Activated T-cell treated with anti-CD3 and anti-CD28 coated beads, Interleukin-2, amount 50 U/mL, for 4 hours (primary cell): ENCODE measurements at regions not wholly inside any gene's neighbourhood (a gene's known extent, or its start where the extent isn't known, plus 50 kb on each side); places are given as distances from the start of the nearest gene placed in this dataset.

Experiments used
- ATAC-seq, 2 donors: fragments of 200-7000 bp; cut with Tn5 transposase; one replicate each; pipeline ENCODE4 v1.10.0; 2021
- DNase-seq: peaks from one replicate; pipeline ENCODE4 v3.0.0-alpha.2; 2020
- H3K27me3 Mint-ChIP-seq: one replicate; pipeline ENCODE4 v1.8.0; 2021; ENCODE audit warnings: low read depth, mixed read lengths
- H3K36me3 Mint-ChIP-seq: one replicate; pipeline ENCODE4 v1.8.0; 2022; ENCODE audit warnings: mixed read lengths; ENCODE audit not compliant: insufficient read depth
- H3K4me1 Mint-ChIP-seq: one replicate; pipeline ENCODE4 v1.8.0; 2021; ENCODE audit warnings: low read depth, mixed read lengths
- H3K4me3 Mint-ChIP-seq: one replicate; pipeline ENCODE4 v1.8.0; 2021; ENCODE audit warnings: mild to moderate bottlenecking, moderate library complexity, mixed read lengths
- H3K9me3 Mint-ChIP-seq: one replicate; pipeline ENCODE4 v1.8.0; 2021; ENCODE audit warnings: mixed read lengths

DNA sequence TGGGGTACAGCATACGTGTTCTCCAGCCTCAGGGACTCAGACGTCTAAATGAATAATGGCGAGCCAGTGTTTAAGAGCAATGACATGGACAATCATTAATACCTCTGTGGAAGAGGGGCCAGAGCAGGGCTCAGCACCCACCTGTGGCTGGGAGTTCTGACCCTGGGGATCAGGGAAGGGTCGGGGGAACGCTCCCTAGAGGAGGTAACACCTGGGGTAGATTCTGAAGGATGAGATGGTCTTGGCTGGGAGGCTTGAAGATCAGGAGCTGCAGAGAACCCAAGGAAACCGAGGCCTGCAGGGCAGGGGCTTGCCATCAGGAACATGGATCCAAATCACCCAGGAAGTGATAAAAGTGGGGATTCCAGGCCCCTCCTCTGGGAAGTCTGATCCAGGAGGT lies 138.2 kb upstream of the RUNX3 start:
- Mint-ChIP-seq H3K4me1 (peaks cover 26% of the 10 kb centered on the region), H3K9me3 (no peaks in the 10 kb centered on the region), H3K36me3 (no peaks in the 10 kb centered on the region), H3K27me3 (no peaks in the 10 kb centered on the region), H3K4me3 (no peak overlapping the region)
- DNase-seq (no peak), ATAC-seq (no peak)

DNA sequence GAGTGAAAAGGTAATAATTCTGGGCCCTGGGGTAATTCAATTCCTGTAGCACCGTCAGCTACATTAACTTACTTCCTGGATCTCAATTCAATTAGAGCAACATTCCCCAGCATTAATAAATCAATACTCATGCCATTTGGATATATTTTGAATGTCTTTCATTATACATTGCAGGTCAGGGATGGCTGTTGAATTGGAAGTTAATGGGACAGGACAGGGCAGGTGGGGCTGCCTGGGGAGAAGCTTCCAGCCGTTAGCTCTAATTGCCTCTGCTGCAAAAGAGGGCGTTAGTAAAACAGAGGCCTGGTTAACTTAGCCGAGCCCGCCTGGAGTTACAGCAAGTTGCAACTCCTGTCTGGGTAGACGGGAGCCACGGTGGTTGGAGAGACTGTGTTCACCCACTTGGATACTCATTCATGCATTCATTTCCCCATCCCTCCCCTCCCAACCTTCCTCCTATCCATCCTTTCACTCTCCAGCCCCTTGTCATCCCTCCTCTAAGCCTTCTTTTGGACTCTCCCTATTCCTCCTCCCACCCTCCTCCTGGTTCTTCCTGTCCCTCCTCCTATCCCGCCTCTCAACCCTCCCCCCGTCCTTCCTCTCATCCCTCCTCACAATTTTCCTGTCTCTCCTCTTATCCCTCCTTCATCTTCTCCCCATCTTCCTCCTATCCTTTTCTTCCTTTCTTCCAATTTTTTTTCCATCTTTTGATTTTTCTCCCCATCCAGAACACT lies 137.6 kb upstream of the RUNX3 start:
- H3K4me3 Mint-ChIP-seq = no peak overlapping the region
- ATAC-seq (no peak), DNase-seq (no peak)
- H3K36me3 Mint-ChIP-seq = no peaks in the 10 kb centered on the region
- H3K27me3 Mint-ChIP-seq = no peaks in the 10 kb centered on the region
- H3K4me1 Mint-ChIP-seq = peaks cover 26% of the 10 kb centered on the region
- no peaks in the 10 kb centered on the region for H3K9me3 Mint-ChIP-seq

DNA sequence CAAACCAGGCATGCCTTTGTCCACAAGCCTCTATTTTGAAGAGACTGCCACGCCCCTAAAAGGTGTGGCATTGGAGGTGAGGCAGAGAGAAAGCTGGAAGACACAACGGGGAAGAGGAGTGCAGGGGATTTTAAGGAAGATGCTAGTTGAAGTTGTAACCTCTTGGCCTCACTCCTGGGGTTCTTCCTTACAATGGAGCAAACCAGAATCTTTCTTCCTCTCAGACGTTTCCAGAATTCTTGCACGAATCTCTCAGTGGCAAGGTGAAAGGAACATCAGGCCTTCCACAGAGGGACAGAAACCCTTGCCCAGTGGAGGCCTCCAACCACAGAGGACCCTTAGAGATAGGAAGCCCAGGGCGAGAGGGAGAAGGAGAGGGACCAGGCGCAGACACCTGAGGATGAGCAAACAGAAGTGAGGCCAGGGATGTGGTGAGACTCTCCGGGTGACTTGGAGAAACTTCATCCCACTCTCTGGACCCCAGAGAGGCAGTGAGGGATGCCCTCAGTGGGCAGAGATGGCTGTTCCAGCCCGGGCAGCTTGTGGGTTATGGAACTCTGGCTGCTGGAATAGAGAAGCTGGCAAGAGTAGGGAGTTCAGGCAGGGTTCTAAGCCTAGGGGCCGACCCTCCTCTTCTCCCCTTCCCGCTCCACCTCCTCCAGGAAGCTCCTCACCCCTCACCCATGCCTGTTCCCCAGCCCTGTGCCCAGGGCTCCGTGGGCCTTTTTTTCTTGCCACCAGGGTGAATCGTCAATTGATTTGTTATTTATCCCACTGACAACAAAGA lies 136.8 kb upstream of the RUNX3 start:
- no peak for DNase-seq
- Mint-ChIP-seq H3K4me3 (no peak overlapping the region), H3K27me3 (no peaks in the 10 kb centered on the region), H3K4me1 (peaks cover 26% of the 10 kb centered on the region), H3K9me3 (no peaks in the 10 kb centered on the region), H3K36me3 (no peaks in the 10 kb centered on the region)
- ATAC-seq = no peak

DNA sequence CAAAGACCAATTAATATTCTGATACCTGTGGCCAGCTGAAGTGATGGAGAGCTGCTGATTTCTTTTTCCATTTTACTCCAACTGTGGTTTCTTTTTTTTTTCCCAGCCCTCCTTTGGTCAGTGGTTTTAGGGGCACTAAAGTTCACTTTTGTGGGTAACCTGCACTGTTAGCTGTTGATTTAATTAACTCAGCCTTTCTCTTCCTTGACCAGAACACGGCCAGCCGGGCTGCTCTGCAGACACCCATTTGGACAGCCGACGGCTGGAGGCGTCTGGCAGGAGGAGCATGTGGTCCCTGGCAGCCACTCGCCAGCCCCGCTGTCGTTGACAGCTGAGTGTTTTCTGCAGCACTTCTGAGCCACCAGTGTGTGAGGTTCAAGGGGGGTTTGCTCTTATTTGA lies 136.2 kb upstream of the RUNX3 start:
- Mint-ChIP-seq H3K4me3 (no peak overlapping the region), H3K4me1 (peaks cover 26% of the 10 kb centered on the region), H3K36me3 (no peaks in the 10 kb centered on the region), H3K9me3 (no peaks in the 10 kb centered on the region), H3K27me3 (no peaks in the 10 kb centered on the region)
- ATAC-seq (no peak), DNase-seq (no peak)

DNA sequence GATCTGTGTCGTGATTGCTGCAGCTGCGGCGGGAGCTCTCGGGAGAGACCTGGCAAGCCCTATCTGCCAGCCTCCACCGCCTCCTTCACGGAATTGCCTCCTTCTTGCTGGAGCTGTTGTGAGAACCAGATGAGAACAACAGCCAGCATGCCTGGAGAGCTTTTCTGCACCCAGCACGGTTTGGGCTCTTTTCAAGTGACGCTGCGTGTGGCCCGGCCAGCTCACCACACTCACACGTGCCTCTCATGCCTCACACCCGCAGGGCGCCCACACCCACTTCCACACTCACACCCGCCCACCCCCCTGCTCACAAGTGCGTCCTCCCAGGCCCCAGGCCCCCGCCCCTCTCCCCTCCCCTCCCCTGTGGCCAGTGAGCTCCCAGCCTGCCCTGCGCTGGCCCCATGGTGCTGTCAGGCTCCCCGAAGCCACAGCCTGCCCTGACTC lies 135.7 kb upstream of the RUNX3 start:
- Mint-ChIP-seq H3K4me3 (peak overlapping the region; percentile 11), H3K36me3 (no peaks in the 10 kb centered on the region), H3K9me3 (no peaks in the 10 kb centered on the region), H3K4me1 (peaks cover 26% of the 10 kb centered on the region), H3K27me3 (no peaks in the 10 kb centered on the region)
- peak; percentile 14 for DNase-seq
- peak in 1 of 2 donors; percentile 47 for ATAC-seq

DNA sequence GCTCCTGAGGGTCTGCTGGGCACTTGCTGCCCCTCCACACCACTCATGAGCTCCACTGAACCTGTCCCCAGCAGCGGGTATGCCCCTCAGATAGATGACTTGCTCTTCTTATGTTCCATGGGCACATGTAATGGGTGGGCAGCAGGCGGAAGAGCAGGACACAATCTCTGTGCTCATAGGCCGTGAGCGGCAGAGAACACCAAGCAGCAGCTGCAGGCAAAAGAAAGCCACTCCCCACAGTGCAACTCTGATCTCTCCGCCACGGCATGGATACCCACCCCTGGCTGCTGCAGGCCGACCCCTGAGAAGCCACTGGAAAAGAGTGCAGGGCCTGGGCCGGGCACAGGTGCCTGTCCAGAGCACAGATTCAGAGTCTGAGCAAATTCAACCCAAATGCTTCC lies 135.2 kb upstream of the RUNX3 start:
- H3K36me3 Mint-ChIP-seq = no peaks in the 10 kb centered on the region
- DNase-seq = no peak
- peaks cover 26% of the 10 kb centered on the region for H3K4me1 Mint-ChIP-seq
- ATAC-seq = no peak
- H3K9me3 Mint-ChIP-seq = no peaks in the 10 kb centered on the region
- H3K4me3 Mint-ChIP-seq = peak overlapping the region; percentile 11
- H3K27me3 Mint-ChIP-seq = no peaks in the 10 kb centered on the region

DNA sequence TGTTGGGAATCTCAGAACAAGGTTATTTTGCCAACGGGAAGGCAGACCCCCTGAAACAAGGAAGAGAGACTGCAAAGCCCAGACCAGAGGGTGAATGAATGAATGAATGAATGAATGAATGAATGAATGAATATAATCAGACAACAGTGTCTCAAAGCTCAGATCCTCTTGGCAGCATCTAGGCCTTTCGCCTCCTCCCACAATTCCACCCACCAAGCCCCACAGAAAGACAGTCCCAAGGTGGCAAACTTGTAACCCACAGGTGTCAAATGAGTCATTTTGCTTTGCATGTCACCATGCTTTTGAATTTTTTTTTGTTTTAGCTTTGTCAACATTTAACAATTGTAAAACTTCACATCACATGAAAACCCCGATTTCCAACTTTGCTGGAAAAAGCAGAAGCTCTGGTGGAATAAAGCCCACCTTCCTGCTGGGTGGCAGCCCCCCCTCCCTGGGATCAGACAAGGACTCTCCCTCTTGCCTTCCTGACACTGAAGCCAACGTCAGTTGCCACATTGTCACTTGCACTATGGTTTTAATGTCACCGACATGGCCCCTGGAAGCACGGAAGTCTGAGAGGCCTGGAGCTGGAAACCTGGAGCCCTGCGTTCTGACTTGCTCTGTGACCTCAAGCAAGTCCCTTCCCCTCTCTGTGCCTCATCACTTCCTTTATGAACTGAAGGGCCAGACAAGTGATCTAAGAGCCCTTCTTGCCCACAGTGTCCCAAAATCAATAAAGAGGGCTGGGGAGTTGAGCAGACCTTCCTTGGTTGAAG lies 134.6 kb upstream of the RUNX3 start:
- peaks cover 26% of the 10 kb centered on the region for H3K4me1 Mint-ChIP-seq
- ATAC-seq = peak; percentile 79 to 87
- no peaks in the 10 kb centered on the region for H3K9me3 Mint-ChIP-seq
- H3K27me3 Mint-ChIP-seq = no peaks in the 10 kb centered on the region
- DNase-seq = peak; percentile 20
- peak overlapping the region; percentile 24 for H3K4me3 Mint-ChIP-seq
- no peaks in the 10 kb centered on the region for H3K36me3 Mint-ChIP-seq

DNA sequence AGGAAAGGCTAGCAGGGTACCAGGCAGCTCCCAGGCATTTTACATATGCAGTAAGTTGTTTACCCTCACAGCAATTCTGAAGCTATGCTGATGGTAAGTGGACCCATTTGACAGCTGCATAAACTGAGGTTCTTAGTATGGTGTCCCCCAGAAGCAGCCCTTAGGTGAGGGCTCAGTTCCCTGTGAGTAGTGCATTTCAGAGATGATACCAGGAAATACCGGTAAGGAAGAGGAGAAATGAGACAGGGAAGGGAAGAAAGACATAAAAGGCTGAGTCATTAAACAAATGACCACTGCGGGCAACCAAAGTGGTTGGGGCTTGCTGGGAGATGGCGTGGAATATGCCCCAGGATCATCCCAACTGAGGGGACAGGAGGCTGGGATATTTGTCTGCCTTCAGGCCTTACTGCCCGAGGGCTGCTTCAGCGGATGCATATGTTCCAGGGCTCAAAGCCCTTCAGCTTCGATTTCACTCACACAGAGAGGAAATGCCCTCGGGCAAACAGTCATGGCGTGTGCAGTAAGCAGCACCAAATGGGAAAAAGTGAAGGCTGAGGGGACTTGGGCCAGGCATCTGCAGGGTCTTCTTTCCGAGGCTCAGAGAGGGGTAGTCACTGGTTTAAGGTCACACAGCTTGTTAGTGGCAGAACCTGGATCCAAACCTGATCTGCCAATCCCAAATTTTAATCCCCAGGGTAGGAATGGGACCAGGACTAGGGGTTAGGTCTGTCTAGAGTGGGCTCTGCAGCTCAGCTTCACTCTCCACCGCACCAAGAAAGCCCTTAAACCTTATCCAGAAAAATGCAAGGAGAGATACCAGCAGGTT lies 133.7 kb upstream of the RUNX3 start:
- Mint-ChIP-seq H3K36me3 (no peaks in the 10 kb centered on the region), H3K4me1 (peaks cover 26% of the 10 kb centered on the region), H3K27me3 (no peaks in the 10 kb centered on the region), H3K9me3 (no peaks in the 10 kb centered on the region), H3K4me3 (no peak overlapping the region)
- no peak for ATAC-seq
- DNase-seq = no peak

DNA sequence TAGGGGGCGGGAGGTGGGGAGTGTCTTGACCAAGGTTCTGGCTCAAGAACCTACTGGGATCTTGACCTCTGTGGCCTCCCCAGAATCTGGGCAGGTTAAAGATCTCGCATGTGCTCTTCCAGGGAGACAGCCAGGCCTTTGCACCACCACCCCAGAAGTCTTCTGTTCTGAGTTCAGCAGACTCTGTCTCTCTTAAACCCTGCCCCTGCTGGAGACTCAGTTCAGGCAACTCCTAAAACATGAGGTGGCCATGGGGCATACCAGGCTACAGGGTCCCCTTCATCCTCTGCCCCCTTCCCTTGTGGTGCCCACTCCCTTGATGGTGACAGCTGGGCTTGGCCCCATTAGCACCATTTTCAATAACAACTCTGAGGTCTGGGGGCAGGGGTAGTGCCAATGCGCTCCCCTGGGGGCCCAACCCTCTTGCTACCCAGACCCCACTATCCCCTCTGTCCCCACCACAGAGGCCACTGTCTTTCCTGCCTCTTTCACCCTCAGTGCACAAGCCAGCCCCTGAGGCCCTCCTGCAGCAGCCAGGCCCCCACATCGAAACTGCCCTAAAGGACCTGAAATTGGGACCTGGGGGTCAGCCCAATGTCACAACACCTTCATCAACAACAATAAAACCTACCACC lies 132.7 kb upstream of the RUNX3 start:
- ATAC-seq = no peak
- Mint-ChIP-seq H3K4me1 (peaks cover 26% of the 10 kb centered on the region), H3K9me3 (no peaks in the 10 kb centered on the region), H3K36me3 (no peaks in the 10 kb centered on the region), H3K27me3 (no peaks in the 10 kb centered on the region), H3K4me3 (no peak overlapping the region)
- DNase-seq = no peak

DNA sequence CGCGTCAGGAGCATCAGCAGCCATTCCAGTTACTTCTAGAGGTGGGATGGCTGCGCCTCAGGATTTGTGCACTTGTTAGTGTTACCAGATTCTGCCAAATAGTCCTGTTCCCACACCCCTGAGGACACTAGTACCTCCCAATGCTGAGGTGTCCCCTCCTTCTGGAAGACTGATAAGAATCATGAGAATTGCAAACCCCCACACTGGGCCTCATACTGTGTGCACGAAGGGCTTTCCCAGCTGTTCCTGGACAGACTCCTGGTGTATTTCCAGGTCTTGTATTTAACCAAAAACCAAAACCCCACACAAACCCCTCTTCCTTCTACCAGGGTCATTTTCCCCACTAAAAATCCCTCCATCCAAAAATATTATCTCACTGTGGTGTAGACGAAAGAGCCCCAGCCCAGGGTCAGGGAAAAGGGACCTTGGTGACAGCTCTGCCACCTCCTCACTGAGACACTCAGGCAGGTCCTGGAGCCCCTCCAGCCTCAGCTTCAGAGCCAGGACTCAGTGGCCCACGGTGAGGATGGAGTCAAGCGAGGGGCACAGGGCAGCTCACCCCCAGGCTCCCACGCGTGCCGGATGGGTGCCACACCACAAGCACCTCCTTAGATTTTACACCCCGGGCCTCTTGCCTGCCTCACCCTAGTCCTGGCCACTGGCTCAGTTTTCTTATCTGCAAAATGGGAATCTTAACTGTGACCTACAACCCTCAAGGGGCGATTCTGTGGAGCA lies 131.4 kb upstream of the RUNX3 start:
- Mint-ChIP-seq H3K36me3 (no peaks in the 10 kb centered on the region), H3K4me3 (no peak overlapping the region), H3K4me1 (peaks cover 24% of the 10 kb centered on the region), H3K9me3 (no peaks in the 10 kb centered on the region), H3K27me3 (peaks cover 6% of the 10 kb centered on the region)
- DNase-seq (no peak), ATAC-seq (no peak)

DNA sequence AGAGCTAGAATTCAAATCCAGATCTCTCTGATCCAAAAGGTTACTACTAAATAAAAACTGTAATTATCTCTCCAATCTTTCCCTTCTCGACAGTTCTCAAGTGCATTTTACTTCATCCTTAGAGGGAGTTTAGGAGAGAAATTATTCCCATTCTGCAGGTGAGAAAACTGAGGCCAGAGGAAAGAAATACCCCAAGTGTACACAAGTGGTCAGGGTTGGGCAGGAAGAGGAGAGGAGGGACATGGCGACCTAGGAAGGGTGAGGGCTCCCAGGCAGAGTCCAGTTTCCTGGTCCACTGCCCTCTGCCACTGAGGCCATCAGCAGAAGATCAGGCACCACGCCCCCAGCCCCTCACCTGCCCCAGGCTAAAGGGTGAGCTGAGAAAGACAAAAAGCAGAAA lies 127.1 kb upstream of the RUNX3 start:
- H3K4me3 Mint-ChIP-seq = no peak overlapping the region
- no peak for DNase-seq
- no peak for ATAC-seq
- no peaks in the 10 kb centered on the region for H3K4me1 Mint-ChIP-seq
- no peaks in the 10 kb centered on the region for H3K9me3 Mint-ChIP-seq
- H3K27me3 Mint-ChIP-seq = peaks cover 25% of the 10 kb centered on the region
- no peaks in the 10 kb centered on the region for H3K36me3 Mint-ChIP-seq

DNA sequence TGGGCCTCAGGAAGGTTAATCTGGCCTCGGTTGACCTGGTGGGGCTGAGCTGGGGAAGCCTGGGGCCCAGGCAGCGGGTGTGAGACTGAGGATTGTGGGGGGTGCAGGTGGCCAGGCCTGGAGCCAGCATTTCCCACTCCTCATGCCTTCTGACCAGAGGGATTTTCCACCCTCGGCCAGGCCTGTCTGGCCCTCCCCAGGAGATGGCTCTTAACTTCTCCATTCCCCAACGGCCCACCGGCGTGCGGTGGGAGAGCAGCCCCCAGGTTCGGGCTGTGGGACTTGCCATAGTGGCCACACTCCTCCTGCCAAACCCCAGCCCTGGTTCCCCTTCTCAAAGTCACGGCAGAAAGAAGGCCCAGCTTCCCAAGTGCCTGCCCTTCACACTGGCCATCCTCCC lies 126.5 kb upstream of the RUNX3 start:
- DNase-seq (no peak), ATAC-seq (no peak)
- H3K4me1 Mint-ChIP-seq = no peaks in the 10 kb centered on the region
- H3K36me3 Mint-ChIP-seq = no peaks in the 10 kb centered on the region
- H3K27me3 Mint-ChIP-seq = peaks cover 28% of the 10 kb centered on the region
- H3K9me3 Mint-ChIP-seq = no peaks in the 10 kb centered on the region
- no peak overlapping the region for H3K4me3 Mint-ChIP-seq

DNA sequence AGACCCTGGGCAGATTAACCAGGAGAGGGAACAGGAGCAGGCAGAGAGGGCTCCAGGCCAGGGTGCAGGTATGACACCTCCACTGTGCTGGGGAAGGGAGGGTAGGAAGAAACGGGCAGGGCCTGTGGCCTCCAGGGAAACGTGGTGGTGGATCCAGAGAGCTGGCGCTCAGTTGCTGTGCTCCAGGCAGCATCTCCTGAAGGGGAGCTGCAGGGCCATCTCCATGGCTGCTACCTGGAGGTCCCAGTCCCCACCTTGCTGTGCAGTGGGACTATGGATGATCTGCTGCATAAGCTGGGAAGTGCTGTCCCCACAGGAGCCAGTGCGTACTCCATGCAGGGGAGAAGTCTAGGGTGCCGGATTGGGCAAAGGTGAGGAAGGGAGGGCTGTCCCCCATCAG lies 125.9 kb upstream of the RUNX3 start:
- peaks cover 29% of the 10 kb centered on the region for H3K27me3 Mint-ChIP-seq
- no peak for ATAC-seq
- H3K36me3 Mint-ChIP-seq = no peaks in the 10 kb centered on the region
- no peak for DNase-seq
- no peak overlapping the region for H3K4me3 Mint-ChIP-seq
- no peaks in the 10 kb centered on the region for H3K9me3 Mint-ChIP-seq
- H3K4me1 Mint-ChIP-seq = no peaks in the 10 kb centered on the region
